ENCODE measurements at regions not wholly inside any gene's neighbourhood (a gene's known extent, or its start where the extent isn't known, plus 50 kb on each side); places are given as distances from the start of the nearest gene placed in this dataset.

DNA sequence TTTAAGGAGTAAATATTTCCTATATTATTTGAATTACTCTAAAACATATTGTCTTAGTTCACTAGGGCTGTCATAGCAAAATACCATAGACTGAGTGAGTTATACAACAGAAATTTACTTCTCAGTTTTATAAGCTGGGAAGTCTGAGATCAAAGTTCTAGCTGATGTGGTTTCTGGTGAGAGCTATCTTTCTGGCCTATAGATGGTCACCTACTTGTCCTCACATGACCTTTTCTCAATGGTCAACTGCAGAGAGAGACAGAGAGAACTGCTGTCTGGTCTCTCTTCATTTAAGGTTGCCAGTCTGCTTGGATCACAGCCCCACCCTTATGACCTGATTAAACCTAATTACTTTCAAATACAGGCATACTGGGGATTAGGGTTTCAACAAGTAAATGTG lies 490.9 kb downstream of the FBXO15 start:
- Histone ChIP-seq H3K36me3 (replicated peaks; ENCODE audit: low read depth, low read length) (no peaks in the 10 kb centered on the region), H3K27me3 (ENCODE audit: low read depth, low read length) (no peaks in the 10 kb centered on the region), H2AFZ (ENCODE audit: low read depth, low read length) (no peak overlapping the region), H3K4me1 (ENCODE audit: low read length) (no peaks in the 10 kb centered on the region), H4K20me1 (ENCODE audit: insufficient read depth, low read length) (no peaks in the 10 kb centered on the region), H3K9ac (ENCODE audit: low read length) (no peak overlapping the region), H3K4me2 (ENCODE audit: low read length) (no peak overlapping the region), H3K4me3 (ENCODE audit: low read length) (no peak overlapping the region), H3K9me3 (ENCODE audit: insufficient read depth, low read length) (no peaks in the 10 kb centered on the region), H3K79me2 (ENCODE audit: low read length) (no peaks in the 10 kb centered on the region), H3K27ac (ENCODE audit: low read length) (no peak overlapping the region)
- TF ChIP-seq CTCF (IDR thresholded peaks at IDR 0.05; ENCODE audit: low read depth, low read length): no peak
- TF ChIP-seq EZH2phosphoT487 (IDR thresholded peaks at IDR 0.05; ENCODE audit: low read depth): no peak

DNA sequence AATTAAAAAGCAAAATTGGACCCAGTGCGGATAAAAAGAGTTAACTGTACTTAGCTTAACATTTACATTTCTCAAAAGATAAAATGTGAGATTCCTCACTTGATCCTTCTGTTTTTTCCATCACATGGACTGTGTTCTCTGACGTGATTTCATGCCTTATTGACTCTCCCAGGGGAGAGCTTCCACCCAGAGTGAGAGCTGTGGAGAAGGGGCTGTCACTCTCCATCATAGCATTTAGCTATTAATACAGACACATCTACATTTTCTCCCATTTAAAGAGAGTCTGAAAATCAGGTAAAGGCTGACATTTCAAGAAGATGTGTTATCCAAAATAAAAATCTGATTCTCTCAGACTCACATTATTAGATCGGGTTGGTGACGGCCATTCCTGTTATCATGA lies 493.8 kb downstream of the FBXO15 start:
- Histone ChIP-seq H4K20me1 (ENCODE audit: insufficient read depth, low read length) (no peaks in the 10 kb centered on the region), H3K79me2 (ENCODE audit: low read length) (no peaks in the 10 kb centered on the region), H3K4me3 (ENCODE audit: low read length) (no peak overlapping the region), H3K27ac (ENCODE audit: low read length) (no peak overlapping the region), H3K4me2 (ENCODE audit: low read length) (no peak overlapping the region), H3K9me3 (ENCODE audit: insufficient read depth, low read length) (no peaks in the 10 kb centered on the region), H2AFZ (ENCODE audit: low read depth, low read length) (no peak overlapping the region), H3K27me3 (ENCODE audit: low read depth, low read length) (no peaks in the 10 kb centered on the region), H3K4me1 (ENCODE audit: low read length) (no peaks in the 10 kb centered on the region), H3K9ac (ENCODE audit: low read length) (no peak overlapping the region), H3K36me3 (replicated peaks; ENCODE audit: low read depth, low read length) (no peaks in the 10 kb centered on the region)
- TF ChIP-seq CTCF (IDR thresholded peaks at IDR 0.05; ENCODE audit: low read depth, low read length) (no peak), EZH2phosphoT487 (IDR thresholded peaks at IDR 0.05; ENCODE audit: low read depth) (no peak)

- no peak overlapping the region for H3K27ac ChIP-seq (ENCODE audit: low read length)
- H4K20me1 ChIP-seq (ENCODE audit: insufficient read depth, low read length): no peaks in the 10 kb centered on the region
- no peaks in the 10 kb centered on the region for H3K9me3 ChIP-seq (ENCODE audit: insufficient read depth, low read length)
- no peak overlapping the region for H3K9ac ChIP-seq (ENCODE audit: low read length)
- H3K27me3 ChIP-seq (ENCODE audit: low read depth, low read length): no peaks in the 10 kb centered on the region
- TF ChIP-seq CTCF (IDR thresholded peaks at IDR 0.05; ENCODE audit: low read depth, low read length) (no peak), EZH2phosphoT487 (IDR thresholded peaks at IDR 0.05; ENCODE audit: low read depth) (no peak)
- H3K36me3 ChIP-seq (replicated peaks; ENCODE audit: low read depth, low read length): no peaks in the 10 kb centered on the region
- no peaks in the 10 kb centered on the region for H3K79me2 ChIP-seq (ENCODE audit: low read length)
- H3K4me2 ChIP-seq (ENCODE audit: low read length): no peak overlapping the region
- no peaks in the 10 kb centered on the region for H3K4me1 ChIP-seq (ENCODE audit: low read length)
- no peak overlapping the region for H3K4me3 ChIP-seq (ENCODE audit: low read length)
- H2AFZ ChIP-seq (ENCODE audit: low read depth, low read length): no peak overlapping the region
Observed at GRCh38 chr18:73653251-73653650, 494.4 kb downstream of the FBXO15 start.

DNA sequence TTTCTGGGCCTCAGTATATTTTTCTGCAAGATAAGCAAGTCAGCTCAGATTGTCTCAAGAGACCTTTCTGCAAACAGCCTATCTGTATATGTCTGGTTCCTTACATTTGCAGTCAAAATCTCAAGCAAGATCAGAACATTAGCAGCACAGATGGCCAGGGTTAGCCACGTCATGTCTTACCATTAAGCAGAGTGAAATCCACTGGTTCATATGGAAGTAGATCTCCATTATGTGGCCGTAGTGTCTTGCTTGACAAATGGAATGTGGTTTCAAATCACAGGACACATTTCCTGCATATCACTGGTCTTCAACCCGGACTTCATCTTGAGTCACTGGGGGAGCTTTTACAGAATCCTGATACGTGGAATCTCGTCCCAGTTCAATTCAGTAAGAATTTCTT lies 500.2 kb downstream of the FBXO15 start:
- H3K9ac ChIP-seq (ENCODE audit: low read length): no peak overlapping the region
- TF ChIP-seq EZH2phosphoT487 (IDR thresholded peaks at IDR 0.05; ENCODE audit: low read depth): no peak
- TF ChIP-seq CTCF (IDR thresholded peaks at IDR 0.05; ENCODE audit: low read depth, low read length): no peak
- no peaks in the 10 kb centered on the region for H3K27me3 ChIP-seq (ENCODE audit: low read depth, low read length)
- no peak overlapping the region for H3K4me2 ChIP-seq (ENCODE audit: low read length)
- H3K9me3 ChIP-seq (ENCODE audit: insufficient read depth, low read length): no peaks in the 10 kb centered on the region
- no peak overlapping the region for H3K27ac ChIP-seq (ENCODE audit: low read length)
- no peaks in the 10 kb centered on the region for H3K79me2 ChIP-seq (ENCODE audit: low read length)
- H3K4me3 ChIP-seq (ENCODE audit: low read length): no peak overlapping the region
- no peaks in the 10 kb centered on the region for H3K36me3 ChIP-seq (replicated peaks; ENCODE audit: low read depth, low read length)
- no peak overlapping the region for H2AFZ ChIP-seq (ENCODE audit: low read depth, low read length)
- no peaks in the 10 kb centered on the region for H3K4me1 ChIP-seq (ENCODE audit: low read length)
- no peaks in the 10 kb centered on the region for H4K20me1 ChIP-seq (ENCODE audit: insufficient read depth, low read length)

Data from OCI-LY3 (cell line).